ENCODE measurements at regions not wholly inside any gene's neighbourhood (a gene's known extent, or its start where the extent isn't known, plus 50 kb on each side); places are given as distances from the start of the nearest gene placed in this dataset.

- TF ChIP-seq TP53 (CRISPR knock-in tag; IDR thresholded peaks at IDR 0.05) (no peak), CTCF (IDR thresholded peaks at IDR 0.05) (no peak), NR3C1 (CRISPR knock-in tag; conservative IDR thresholded peaks at IDR 0.05; ENCODE audit: low read depth) (no peak), ZBTB43 (CRISPR knock-in tag; IDR thresholded peaks at IDR 0.05) (no peak), ERG (CRISPR knock-in tag; IDR thresholded peaks at IDR 0.05) (no peak), IRF1 (CRISPR knock-in tag; IDR thresholded peaks at IDR 0.05) (no peak), ZNF263 (CRISPR knock-in tag; IDR thresholded peaks at IDR 0.05; ENCODE audit: low read depth) (no peak), MAX (CRISPR knock-in tag; IDR thresholded peaks at IDR 0.05) (no peak), STAT6 (CRISPR knock-in tag; conservative IDR thresholded peaks at IDR 0.05; ENCODE audit: low read depth) (no peak), ZSCAN18 (CRISPR knock-in tag; IDR thresholded peaks at IDR 0.05) (no peak)
Measured at GRCh38 chr20:1809611-1810510, 85.3 kb upstream of the SIRPA start.

Measured in WTC11 (cell line).